Left cardiac atrium (tissue), 4 donors: ENCODE measurements at regions not wholly inside any gene's neighbourhood (a gene's known extent, or its start where the extent isn't known, plus 50 kb on each side); places are given as distances from the start of the nearest gene placed in this dataset.
"Not testable (repeated sequence)": the region's sequence is repeated elsewhere in the genome, so short reads cannot be mapped to it uniquely, and the experiment has no call there.

Source experiments
- ATAC-seq, 2 donors: fragments of 200-7000 bp; cut with Tn5 transposase; one replicate each; pipeline ENCODE4 v1.9.1; 2020; ENCODE audit warnings: mild to moderate bottlenecking in 2 of 2, moderate library complexity in 2 of 2
- DNase-seq: peaks from one replicate; pipeline ENCODE4 v3.0.0-alpha.2; 2020
- intact Hi-C, 2 donors: fragments of 100-400 bp; cut with DNase I; formaldehyde crosslinking; loops; one replicate each; pipeline versions ENCODE4 v1.14.1 to v1.15.1; 2022 to 2023
- donor health status: DM: no; HTN: yes; CAD: no.
- donor health status: DM: no; HTN: yes; CAD: no; lungs with severe emphysema.
- donor health status: DM: yes; HTN: yes; CAD: no.
- donor health status: Dilated cardiomyopathy.

GRCh38 chr4:188683571-188683970 is 544.3 kb downstream of the TRIML1 start:
- intact Hi-C loops, result no loop called here
- ATAC-seq (no peak), DNase-seq (no peak)

GRCh38 chr4:188688956-188689355 is 549.7 kb downstream of the TRIML1 start:
- intact Hi-C loops, result no loop called here
- ATAC-seq (no peak), DNase-seq (no peak)

GRCh38 chr4:188691811-188692210 is 552.6 kb downstream of the TRIML1 start:
- ATAC-seq, result no peak
- intact Hi-C loops, result no loop called here
- no peak for DNase-seq

- ATAC-seq, result no peak
- intact Hi-C loops, result no loop called here
These were observed 556.0 kb downstream of the TRIML1 start for GRCh38 chr4:188695261-188695660.

GRCh38 chr4:188697243-188697642 is 558.0 kb downstream of the TRIML1 start:
- ATAC-seq, result no peak
- intact Hi-C loops, result no loop called here
- no peak for DNase-seq

More at GRCh38 chr4:188695261-188695660, 556.0 kb downstream of the TRIML1 start:
- no peak for DNase-seq

- ATAC-seq (no peak), DNase-seq (no peak)
- intact Hi-C loops, result no loop called here
These were observed 562.7 kb downstream of the TRIML1 start for GRCh38 chr4:188701952-188702351.

GRCh38 chr4:188704288-188704687 is 565.0 kb downstream of the TRIML1 start:
- no peak for DNase-seq

GRCh38 chr4:188707036-188707435 is 567.8 kb downstream of the TRIML1 start:
- DNase-seq (no peak), ATAC-seq (no peak)
- intact Hi-C loops, result no loop called here

More at GRCh38 chr4:188704288-188704687, 565.0 kb downstream of the TRIML1 start:
- no peak for ATAC-seq
- intact Hi-C loops, result no loop called here

GRCh38 chr4:188714501-188714900 is 575.3 kb downstream of the TRIML1 start:
- no peak for ATAC-seq
- no peak for DNase-seq
- intact Hi-C loops, result no loop called here

GRCh38 chr4:188714907-188715306 is 575.7 kb downstream of the TRIML1 start:
- ATAC-seq (no peak), DNase-seq (no peak)
- intact Hi-C loops, result no loop called here

- ATAC-seq (no peak), DNase-seq (no peak)
- intact Hi-C loops, result no loop called here
These were observed 578.4 kb downstream of the TRIML1 start for GRCh38 chr4:188717661-188718060.

- no peak for DNase-seq
- no peak for ATAC-seq
- intact Hi-C loops, result no loop called here
These were observed 580.6 kb downstream of the TRIML1 start for GRCh38 chr4:188719794-188720193.

- DNase-seq (no peak), ATAC-seq (no peak)
These were observed 583.7 kb downstream of the TRIML1 start for GRCh38 chr4:188722911-188723310.

GRCh38 chr4:188727746-188728145 is 588.5 kb downstream of the TRIML1 start:
- intact Hi-C loops, result no loop called here
- DNase-seq (no peak), ATAC-seq (no peak)

More at GRCh38 chr4:188722911-188723310, 583.7 kb downstream of the TRIML1 start:
- intact Hi-C loops, result no loop called here

- DNase-seq (no peak), ATAC-seq (no peak)
- intact Hi-C loops, result no loop called here
These were observed 589.1 kb downstream of the TRIML1 start for GRCh38 chr4:188728359-188728758.

- DNase-seq (no peak), ATAC-seq (no peak)
- intact Hi-C loops, result no loop called here
These were observed 592.9 kb downstream of the TRIML1 start for GRCh38 chr4:188732131-188732530.

GRCh38 chr4:188735082-188735481 is 595.8 kb downstream of the TRIML1 start:
- ATAC-seq (no peak), DNase-seq (no peak)
- intact Hi-C loops, result no loop called here

- DNase-seq (no peak), ATAC-seq (no peak)
- intact Hi-C loops, result no loop called here
These were observed 598.2 kb downstream of the TRIML1 start for GRCh38 chr4:188737251-188738002.

GRCh38 chr4:188738290-188738689 is 599.0 kb downstream of the TRIML1 start:
- ATAC-seq, intact Hi-C loops, DNase-seq: not testable (repeated sequence)

GRCh38 chr4:188740172-188740571 is 600.9 kb downstream of the TRIML1 start:
- ATAC-seq, DNase-seq, intact Hi-C loops: not testable (repeated sequence)

- intact Hi-C loops, ATAC-seq, DNase-seq: not testable (repeated sequence)
These were observed 601.5 kb downstream of the TRIML1 start for GRCh38 chr4:188740791-188741190.
